ENCODE measurements at regions not wholly inside any gene's neighbourhood (a gene's known extent, or its start where the extent isn't known, plus 50 kb on each side); places are given as distances from the start of the nearest gene placed in this dataset.

- no peaks in the 10 kb centered on the region for H3K4me1 Mint-ChIP-seq (ENCODE audit: low read depth)
- no peaks in the 10 kb centered on the region for H3K9me3 Mint-ChIP-seq
- Histone ChIP-seq H3K4me1 (ENCODE audit: insufficient read depth, low read length) (no peaks in the 10 kb centered on the region), H3K36me3 (ENCODE audit: insufficient read depth, low read length) (no peaks in the 10 kb centered on the region), H3K9me3 (ENCODE audit: control insufficient read depth in 1 of 2, insufficient read depth in 1 of 2, low read length in 2 of 2) (no peaks in the 10 kb centered on the region), H3K27me3 (ENCODE audit: control insufficient read depth in 1 of 2, insufficient read depth in 2 of 2, low read length in 2 of 2) (no peaks in the 10 kb centered on the region), H3K4me3 (ENCODE audit: low read length) (no peak overlapping the region), H3K27ac (ENCODE audit: low read depth in 1 of 2, low read length in 2 of 2) (no peak overlapping the region)
- ChIA-PET CTCF (no interaction called here), POLR2A (no interaction called here)
- intact Hi-C loops (cut with DNase I, micrococcal nuclease) = no loop called here
- H3K27me3 Mint-ChIP-seq = peaks cover 4% of the 10 kb centered on the region
- H3K27ac Mint-ChIP-seq = no peak overlapping the region
- H3K36me3 Mint-ChIP-seq (ENCODE audit: low read depth) = no peaks in the 10 kb centered on the region
- no peak for TF ChIP-seq CTCF (IDR thresholded peaks at IDR 0.05)
- no peak for ATAC-seq (ENCODE audit: poor library complexity)
- H3K4me3 Mint-ChIP-seq = no peak overlapping the region
- DNase-seq = no peak
Measured at GRCh38 chr11:45745065-45745811, 59.7 kb upstream of the SLC35C1 start.

- CTCF ChIA-PET = no interaction called here
- Mint-ChIP-seq H3K27me3 (no peaks in the 10 kb centered on the region), H3K27ac (no peak overlapping the region), H3K9me3 (no peaks in the 10 kb centered on the region), H3K36me3 (ENCODE audit: low read depth) (no peaks in the 10 kb centered on the region), H3K4me1 (ENCODE audit: low read depth) (no peaks in the 10 kb centered on the region), H3K4me3 (no peak overlapping the region)
- H3K36me3 ChIP-seq (ENCODE audit: insufficient read depth, low read length) = no peaks in the 10 kb centered on the region
- DNase-seq = no peak
- H3K4me3 ChIP-seq (ENCODE audit: low read length) = no peak overlapping the region
- ATAC-seq (ENCODE audit: poor library complexity) = no peak
- no peak for TF ChIP-seq CTCF (IDR thresholded peaks at IDR 0.05)
- POLR2A ChIA-PET = no interaction called here
- no peak overlapping the region for H3K27ac ChIP-seq (ENCODE audit: low read depth in 1 of 2, low read length in 2 of 2)
- no peaks in the 10 kb centered on the region for H3K27me3 ChIP-seq (ENCODE audit: control insufficient read depth in 1 of 2, insufficient read depth in 2 of 2, low read length in 2 of 2)
- H3K4me1 ChIP-seq (ENCODE audit: insufficient read depth, low read length) = no peaks in the 10 kb centered on the region
- intact Hi-C loops (cut with DNase I, micrococcal nuclease) = no loop called here
- H3K9me3 ChIP-seq (ENCODE audit: control insufficient read depth in 1 of 2, insufficient read depth in 1 of 2, low read length in 2 of 2) = no peaks in the 10 kb centered on the region
Measured at GRCh38 chr11:45743556-45744468, 61.1 kb upstream of the SLC35C1 start.

- H3K27ac Mint-ChIP-seq = no peak overlapping the region
- H3K36me3 Mint-ChIP-seq (ENCODE audit: low read depth) = no peaks in the 10 kb centered on the region
- Histone ChIP-seq H3K4me1 (ENCODE audit: insufficient read depth, low read length) (no peaks in the 10 kb centered on the region), H3K27ac (ENCODE audit: low read depth in 1 of 2, low read length in 2 of 2) (no peak overlapping the region), H3K27me3 (ENCODE audit: control insufficient read depth in 1 of 2, insufficient read depth in 2 of 2, low read length in 2 of 2) (no peaks in the 10 kb centered on the region), H3K36me3 (ENCODE audit: insufficient read depth, low read length) (no peaks in the 10 kb centered on the region), H3K9me3 (ENCODE audit: control insufficient read depth in 1 of 2, insufficient read depth in 1 of 2, low read length in 2 of 2) (no peaks in the 10 kb centered on the region), H3K4me3 (ENCODE audit: low read length) (no peak overlapping the region)
- ATAC-seq (ENCODE audit: poor library complexity) (no peak), DNase-seq (no peak)
- POLR2A ChIA-PET = no interaction called here
- no peaks in the 10 kb centered on the region for H3K27me3 Mint-ChIP-seq
- H3K9me3 Mint-ChIP-seq = no peaks in the 10 kb centered on the region
- no peak for TF ChIP-seq CTCF (IDR thresholded peaks at IDR 0.05)
- no peak overlapping the region for H3K4me3 Mint-ChIP-seq
- no peaks in the 10 kb centered on the region for H3K4me1 Mint-ChIP-seq (ENCODE audit: low read depth)
- intact Hi-C loops (cut with DNase I, micrococcal nuclease) = no loop called here
- CTCF ChIA-PET = no interaction called here
Measured at GRCh38 chr11:45741582-45741981, 63.4 kb upstream of the SLC35C1 start.

Measured in CD4-positive, alpha-beta T cell (primary cell).